ENCODE measurements at regions not wholly inside any gene's neighbourhood (a gene's known extent, or its start where the extent isn't known, plus 50 kb on each side); places are given as distances from the start of the nearest gene placed in this dataset.

- DNase-seq: no peak
Measured at GRCh38 chr3:13208706-13209633, 135.7 kb upstream of the IQSEC1 start.

GRCh38 chr3:13207975-13208705 lies 134.9 kb upstream of the IQSEC1 start:
- DNase-seq: no peak

DNA sequence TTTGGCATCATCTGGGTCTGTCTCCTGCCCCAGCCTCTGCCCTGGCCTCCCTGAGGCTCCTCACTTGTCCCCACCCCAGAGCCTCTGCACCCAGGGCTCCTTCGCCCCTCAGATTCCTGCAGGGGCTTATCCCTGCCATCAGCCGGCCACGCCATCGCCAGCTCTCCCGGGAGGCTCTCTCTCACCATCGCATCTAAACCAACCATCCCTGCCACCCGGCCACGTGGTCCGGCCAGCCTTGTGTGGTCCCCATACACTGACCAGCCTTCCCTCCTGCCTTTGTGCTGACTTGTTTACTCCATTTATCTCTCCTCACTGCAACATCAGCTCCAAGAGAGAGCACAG lies 134.3 kb upstream of the IQSEC1 start:
- DNase-seq: no peak

DNA sequence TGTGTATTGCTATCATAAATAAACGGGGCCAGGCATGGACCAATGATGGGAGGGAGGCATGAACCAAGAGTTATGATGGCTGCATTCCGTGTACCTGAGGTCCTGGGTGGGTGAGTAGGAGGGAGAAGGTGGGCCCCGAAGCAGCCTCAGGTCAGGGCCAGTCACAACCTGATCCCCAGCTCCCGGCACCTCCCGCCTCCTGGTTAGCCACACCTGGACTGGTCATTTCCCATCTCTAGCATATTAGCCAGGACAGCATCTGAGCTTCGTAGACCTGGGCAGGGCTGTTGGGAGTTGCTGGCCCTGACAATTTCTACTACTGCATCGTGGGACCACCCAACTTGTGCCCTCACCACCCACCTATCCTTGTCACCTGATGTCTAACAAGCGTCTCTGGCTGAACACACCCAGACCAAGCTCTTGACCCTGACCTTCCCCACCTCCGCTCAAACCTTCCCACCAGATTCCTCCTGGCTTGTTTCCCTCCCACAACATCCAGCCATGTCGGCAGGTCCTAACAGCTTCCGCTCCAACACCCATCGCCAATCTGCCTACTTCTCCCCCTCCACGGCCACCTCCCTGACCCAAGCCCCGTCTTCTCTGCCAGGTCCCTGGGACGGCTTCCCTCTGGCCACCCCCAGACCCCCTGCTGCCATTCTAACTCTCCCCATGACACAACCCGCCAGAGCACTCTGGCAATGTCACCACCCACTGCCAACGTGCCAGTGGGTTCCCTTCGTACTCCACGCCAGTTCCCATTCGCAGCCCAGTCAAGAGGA lies 133.8 kb upstream of the IQSEC1 start:
- DNase-seq: no peak

- no peak for DNase-seq
Measured at GRCh38 chr3:13205567-13206143, 132.4 kb upstream of the IQSEC1 start.

DNA sequence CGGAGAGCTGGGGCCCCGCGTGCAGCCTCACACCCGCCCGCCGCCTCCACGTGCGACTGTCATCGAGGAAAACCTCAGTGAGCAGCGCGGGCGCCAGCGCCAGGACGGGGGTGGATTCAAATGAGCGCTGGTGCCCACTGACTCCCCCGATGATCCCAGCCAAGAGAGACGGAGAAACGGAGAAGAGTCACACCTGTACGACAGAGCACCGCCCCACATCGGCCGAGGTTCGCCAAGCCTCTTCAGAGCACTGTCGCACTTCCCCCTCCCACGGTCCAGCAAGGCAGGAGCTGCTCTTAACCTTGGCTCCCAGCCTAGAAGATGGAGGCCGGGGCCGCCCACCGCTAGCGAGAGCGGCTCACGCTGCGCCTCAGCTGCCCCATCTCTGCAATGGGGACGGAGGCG lies 130.9 kb upstream of the IQSEC1 start:
- no peak for DNase-seq

DNA sequence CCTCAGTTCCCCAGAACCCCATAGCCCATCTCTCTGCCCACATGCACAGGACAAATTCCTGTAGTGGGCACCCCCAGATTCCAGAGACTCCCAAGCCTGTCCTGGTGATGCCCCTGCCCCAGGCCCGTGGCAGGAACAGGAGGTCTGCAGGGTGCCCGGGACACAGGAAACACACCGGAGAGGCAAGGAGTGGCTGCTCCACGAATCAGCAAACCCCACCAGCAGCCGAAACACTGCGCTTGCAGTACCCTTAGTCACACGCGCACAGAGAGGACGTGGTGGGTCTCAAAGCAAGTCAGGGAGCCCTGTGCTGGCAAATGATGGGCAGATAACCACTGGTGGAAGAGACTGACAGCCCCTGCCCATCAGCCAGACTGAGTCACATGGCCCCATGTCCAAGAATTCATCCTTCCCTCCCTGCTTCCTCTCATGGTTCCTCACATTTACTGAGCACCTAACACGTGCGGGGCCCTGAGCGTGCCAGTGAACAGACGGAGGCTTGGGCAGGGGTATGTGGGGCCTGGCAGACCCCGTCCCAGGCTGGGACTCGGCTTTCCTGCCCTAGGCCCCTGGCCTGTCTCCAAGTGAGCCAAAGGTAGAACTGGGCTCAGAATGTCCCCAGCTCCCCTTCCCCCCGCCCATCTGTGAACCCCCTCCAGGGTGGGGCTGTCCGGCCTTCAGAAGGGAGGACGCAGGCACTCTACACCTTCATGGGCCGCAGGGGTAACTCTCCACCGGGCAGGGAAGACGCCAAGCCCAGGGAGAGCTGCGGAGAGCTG lies 130.4 kb upstream of the IQSEC1 start:
- DNase-seq: no peak

DNA sequence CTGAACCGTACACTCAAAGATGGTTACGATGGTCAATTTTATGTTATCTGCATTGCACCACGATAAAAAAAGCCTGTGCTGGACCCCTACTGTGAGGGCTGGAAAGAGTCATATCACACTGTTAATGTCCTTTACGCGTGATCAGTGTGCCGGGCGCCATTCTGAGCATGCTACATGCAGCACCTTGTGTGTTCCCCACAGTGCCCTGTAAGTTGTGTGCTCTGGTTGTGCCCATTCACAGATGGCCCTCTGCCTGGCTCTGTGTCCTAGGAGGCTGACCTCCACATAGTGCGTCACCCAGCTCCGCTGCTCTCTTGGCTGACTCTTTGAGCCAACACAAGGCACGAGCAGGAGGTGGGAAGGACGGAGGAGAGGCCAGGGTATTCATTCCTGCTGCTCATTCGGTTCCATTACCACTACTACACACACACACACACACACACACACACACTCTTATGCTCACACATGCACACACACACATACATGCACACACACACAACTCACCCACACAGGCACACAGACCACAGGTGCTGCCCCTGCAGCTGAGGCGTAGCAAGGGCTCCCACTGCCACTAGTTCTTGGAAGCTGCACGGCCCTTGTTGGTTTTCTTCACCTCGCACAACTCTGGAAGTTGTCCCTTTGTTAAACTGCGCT lies 129.6 kb upstream of the IQSEC1 start:
- no peak for DNase-seq

DNA sequence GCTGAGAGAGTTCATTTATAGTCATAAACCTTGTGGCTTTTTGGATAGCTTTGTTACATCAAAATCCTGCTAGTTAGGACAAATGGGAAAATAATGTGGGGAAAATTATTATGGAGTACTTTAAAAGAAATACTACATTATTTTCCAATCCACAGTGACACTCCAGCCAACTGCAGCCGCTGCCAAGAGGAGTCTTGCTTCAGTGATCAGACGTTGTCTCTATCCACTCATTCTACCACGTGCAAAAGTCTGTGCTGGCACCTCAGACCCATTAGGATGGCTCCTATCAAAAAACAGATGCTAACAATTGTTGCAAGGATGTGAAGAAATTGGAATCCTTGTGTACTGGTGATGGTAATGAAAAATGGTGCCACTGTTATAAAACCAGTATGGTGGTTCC lies 128.6 kb upstream of the IQSEC1 start:
- DNase-seq: no peak

DNA sequence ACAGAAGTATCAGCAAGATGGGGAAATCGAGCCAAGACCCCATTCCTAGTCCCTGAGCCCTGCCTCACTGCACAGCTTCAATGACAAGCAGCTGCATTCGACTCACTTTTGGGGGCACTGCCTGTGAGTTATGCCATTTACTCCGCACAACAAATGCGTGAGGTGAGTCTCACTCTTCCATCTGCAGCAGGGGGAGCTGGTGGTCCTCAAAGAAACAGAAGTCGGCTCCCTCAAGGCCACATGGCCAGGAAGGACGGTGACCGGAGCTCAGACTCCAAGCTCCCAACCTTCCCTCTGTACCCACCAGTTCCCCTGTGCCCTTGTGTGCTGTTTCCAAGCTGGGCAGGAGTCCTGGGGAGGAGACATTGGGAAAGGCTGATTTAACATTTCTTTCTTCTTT lies 127.7 kb upstream of the IQSEC1 start:
- peak; percentile 44 for DNase-seq

DNA sequence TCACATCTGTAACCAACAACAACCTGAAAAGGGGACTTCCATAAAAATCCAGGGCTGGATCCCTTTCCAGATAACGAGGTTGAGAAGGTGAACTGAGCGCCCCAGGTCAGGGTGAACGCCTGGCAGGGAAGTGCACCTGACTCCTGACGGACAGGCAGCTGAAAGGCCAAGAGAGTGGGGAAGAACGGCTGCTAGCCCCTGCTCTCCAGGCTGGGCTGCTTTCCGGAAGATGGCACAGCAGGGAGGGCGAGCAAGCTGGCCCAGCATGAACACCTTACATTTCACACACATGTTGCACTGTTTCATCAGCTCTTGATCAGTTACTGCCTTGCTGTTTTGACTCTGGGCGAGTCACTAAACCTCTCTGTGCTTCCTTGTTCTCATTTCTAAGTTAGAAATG lies 127.2 kb upstream of the IQSEC1 start:
- no peak for DNase-seq

GRCh38 chr3:13199899-13200451 lies 126.7 kb upstream of the IQSEC1 start:
- no peak for DNase-seq

- DNase-seq: no peak
Measured at GRCh38 chr3:13199006-13199776, 126.0 kb upstream of the IQSEC1 start.

DNA sequence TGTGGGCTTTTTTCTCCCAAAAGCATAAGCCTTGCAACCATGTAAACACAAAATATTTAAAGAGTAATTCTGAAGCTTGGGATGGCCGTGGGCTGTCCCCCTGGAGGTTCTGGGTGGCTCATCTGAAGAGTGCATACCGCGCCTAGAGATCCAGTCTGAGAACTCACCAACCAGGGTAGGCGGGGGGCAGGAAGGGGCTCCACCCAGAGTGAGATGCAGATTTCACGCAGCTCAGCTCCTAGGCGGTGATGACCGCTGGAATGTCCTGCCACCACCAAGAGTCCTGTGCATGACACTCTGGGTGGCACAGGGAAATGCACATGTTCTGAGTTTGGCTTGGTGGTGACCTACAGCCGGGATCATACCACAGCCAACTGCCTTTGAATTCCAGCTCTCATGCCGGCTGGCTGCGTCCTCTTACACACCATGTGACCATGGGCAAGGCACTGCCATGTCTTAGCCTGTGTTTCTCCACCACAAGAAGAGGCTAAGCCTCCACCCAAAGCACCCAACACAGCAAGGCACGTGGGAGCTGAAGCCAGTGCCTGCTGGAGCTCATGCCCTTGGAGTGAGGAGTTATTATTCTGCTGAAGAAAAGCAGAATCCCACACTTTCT lies 125.1 kb upstream of the IQSEC1 start:
- no peak for DNase-seq

DNA sequence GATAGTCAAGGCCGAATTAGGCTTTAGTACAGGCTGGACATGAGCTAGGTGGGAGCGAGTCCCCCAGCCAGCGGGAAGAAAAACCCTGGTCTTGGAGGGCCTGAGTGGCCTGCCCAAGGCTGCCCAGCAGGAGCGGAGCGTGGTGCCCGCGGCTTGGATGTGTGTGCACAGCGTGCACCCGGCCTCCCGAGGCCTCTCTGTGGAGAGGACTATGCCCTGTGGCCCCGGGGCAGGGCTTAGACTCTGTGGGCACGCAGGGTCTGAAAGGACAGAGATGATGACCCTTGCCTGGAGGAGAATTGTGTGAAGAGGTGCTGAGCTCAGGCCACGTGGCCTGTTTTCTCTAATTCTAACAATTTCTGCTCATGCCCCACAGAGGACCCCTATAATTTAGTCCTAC lies 124.6 kb upstream of the IQSEC1 start:
- no peak for DNase-seq

- DNase-seq: no peak
Measured at GRCh38 chr3:13197281-13197680, 124.1 kb upstream of the IQSEC1 start.

DNA sequence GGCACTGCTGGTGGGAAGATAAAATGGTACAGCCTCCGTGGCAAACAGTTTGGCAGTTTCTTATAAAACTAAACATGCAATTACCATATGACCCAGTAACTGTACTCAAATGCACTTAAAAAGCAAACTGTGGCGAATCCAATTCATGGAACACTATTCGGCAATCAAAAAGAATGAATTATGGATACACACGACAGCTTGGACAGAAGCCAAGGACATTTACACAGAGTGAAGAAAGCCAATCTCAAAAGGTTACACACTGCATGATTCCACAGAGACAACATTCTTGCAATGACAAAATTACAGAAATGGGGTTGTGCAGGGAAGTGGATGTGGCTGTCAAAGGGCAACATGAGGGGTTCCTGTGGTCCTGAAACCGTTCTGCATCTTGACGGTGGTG lies 122.1 kb upstream of the IQSEC1 start:
- DNase-seq: no peak

GRCh38 chr3:13194285-13195209 lies 121.3 kb upstream of the IQSEC1 start:
- DNase-seq: no peak
